HEK293 (cell line): ENCODE measurements at regions not wholly inside any gene's neighbourhood (a gene's known extent, or its start where the extent isn't known, plus 50 kb on each side); places are given as distances from the start of the nearest gene placed in this dataset.

Experiments
- CTCF ChIA-PET: fragments of 350-600 bp; formaldehyde crosslinking; extraction: SDS; loops from one replicate; lab custom pipeline; 2021; ENCODE audit warnings: antibody characterized with exemption; lab: Yijun Ruan, JAX
- POLR2A ChIA-PET: fragments of 300-600 bp; formaldehyde crosslinking; extraction: SDS; loops from one replicate; lab custom pipeline; 2020; ENCODE audit warnings: antibody characterized with exemption, inconsistent platforms; lab: Yijun Ruan, JAX
- H3K27ac ChIP-seq: fragments of 200-500 bp; sonication (Bioruptor generic); 2 replicates; pipeline ENCODE4 v1.5.1; 2014; ENCODE audit warnings: low read depth, low read length, control low read depth, inconsistent platforms; ENCODE audit errors: extremely low read depth
- H3K36me3 ChIP-seq, 2 experiments: fragments of 200-500 bp in 1 of 2; sonication (Bioruptor generic) in 1 of 2; 1 replicate in 1 of 2; 2 replicates in 1 of 2; pipeline ENCODE4 v1.5.1; 2014 to 2017; ENCODE audit warnings: inconsistent platforms in 2 of 2, low read length in 2 of 2; ENCODE audit not compliant: control insufficient read depth in 2 of 2, insufficient read depth in 1 of 2
- H3K4me1 ChIP-seq: fragments of 200-500 bp; sonication (Bioruptor generic); 2 replicates; pipeline ENCODE4 v1.5.1; 2014; ENCODE audit warnings: mild to moderate bottlenecking, low read length, inconsistent platforms; ENCODE audit not compliant: control insufficient read depth, insufficient read depth
- H3K4me3 ChIP-seq: 2 replicates; pipeline ENCODE4 v1.5.1; 2011; ENCODE audit warnings: low read depth, mild to moderate bottlenecking, control low read depth, low read length, moderate library complexity
- H3K9me3 ChIP-seq: fragments of 200-500 bp; sonication (Bioruptor generic); 2 replicates; pipeline ENCODE4 v1.5.1; 2014; ENCODE audit warnings: low read depth, low read length, inconsistent platforms; ENCODE audit not compliant: control insufficient read depth, insufficient read depth
- KLF10 ChIP-seq: fragments of 450-650 bp; IDR thresholded peaks from 2 replicates; pipeline ENCODE4 v1.5.1; 2018; ENCODE audit warnings: missing biosample characterization, mild to moderate bottlenecking, missing genetic modification characterization
- MZF1 ChIP-seq: fragments of 450-650 bp; formaldehyde crosslinking; IDR thresholded peaks from 2 replicates; pipeline ENCODE4 v1.5.1; 2017; ENCODE audit warnings: missing biosample characterization, missing genetic modification characterization, borderline replicate concordance
- PRDM10 ChIP-seq: fragments of 450-650 bp; formaldehyde crosslinking; IDR thresholded peaks from 2 replicates; pipeline ENCODE4 v1.5.1; 2016; ENCODE audit warnings: missing biosample characterization, missing genetic modification characterization
- PRDM4 ChIP-seq: fragments of 450-650 bp; formaldehyde crosslinking; IDR thresholded peaks from 2 replicates; pipeline ENCODE4 v1.5.1; 2017; ENCODE audit warnings: missing biosample characterization, missing genetic modification characterization
- SALL2 ChIP-seq: fragments of 450-650 bp; formaldehyde crosslinking; IDR thresholded peaks from 2 replicates; pipeline ENCODE4 v1.5.0; 2017; ENCODE audit warnings: missing biosample characterization, mild to moderate bottlenecking, missing genetic modification characterization, borderline replicate concordance
- WT1 ChIP-seq: fragments of 450-650 bp; formaldehyde crosslinking; IDR thresholded peaks from 2 replicates; pipeline ENCODE4 v1.5.1; 2016; ENCODE audit warnings: missing biosample characterization, missing genetic modification characterization
- ZBTB44 ChIP-seq: fragments of 450-650 bp; IDR thresholded peaks from 2 replicates; pipeline ENCODE4 v1.5.1; 2018; ENCODE audit warnings: missing biosample characterization, mild to moderate bottlenecking, missing genetic modification characterization
- ZBTB49 ChIP-seq: fragments of 450-650 bp; formaldehyde crosslinking; IDR thresholded peaks from 2 replicates; pipeline ENCODE4 v1.5.1; 2016; ENCODE audit warnings: missing biosample characterization, missing genetic modification characterization, low read depth
- ZBTB8A ChIP-seq: fragments of 450-650 bp; formaldehyde crosslinking; IDR thresholded peaks from 2 replicates; pipeline ENCODE4 v1.5.1; 2016; ENCODE audit warnings: missing biosample characterization, missing genetic modification characterization
- ZNF221 ChIP-seq: fragments of 450-650 bp; formaldehyde crosslinking; IDR thresholded peaks from 2 replicates; pipeline ENCODE4 v1.5.1; 2017; ENCODE audit warnings: missing biosample characterization, missing genetic modification characterization, borderline replicate concordance
- ZNF501 ChIP-seq: fragments of 450-650 bp; formaldehyde crosslinking; IDR thresholded peaks from 2 replicates; pipeline ENCODE4 v1.5.1; 2016; ENCODE audit warnings: missing biosample characterization, missing genetic modification characterization
- ZNF510 ChIP-seq: fragments of 450-650 bp; formaldehyde crosslinking; IDR thresholded peaks from 2 replicates; pipeline ENCODE4 v1.5.1; 2018; ENCODE audit warnings: mild to moderate bottlenecking, missing genetic modification characterization, missing biosample characterization; ENCODE audit not compliant: insufficient replicate concordance
- ZNF621 ChIP-seq: fragments of 450-650 bp; formaldehyde crosslinking; IDR thresholded peaks from 2 replicates; pipeline ENCODE4 v1.5.1; 2017; ENCODE audit warnings: missing biosample characterization, missing genetic modification characterization
- ZSCAN23 ChIP-seq: fragments of 450-650 bp; formaldehyde crosslinking; IDR thresholded peaks from 2 replicates; pipeline ENCODE4 v1.5.1; 2016; ENCODE audit warnings: missing biosample characterization, missing genetic modification characterization

GRCh38 chr12:14239350-14239934 is 126.0 kb upstream of the ATF7IP start:
- Histone ChIP-seq H3K36me3 (no peaks in the 10 kb centered on the region), H3K9me3 (no peaks in the 10 kb centered on the region), H3K4me1 (no peaks in the 10 kb centered on the region), H3K4me3 (no peak overlapping the region), H3K27ac (no peak overlapping the region)
- ChIA-PET CTCF (interaction anchor here (0.6 to 2.9 kb wide), 5 partner anchors 23 to 424 kb away, joined by 3 to 22 read pairs (median 4); no protein-coding TSS in a partner anchor), POLR2A (interaction anchor here (1.4 kb wide), 1 partner anchor 126 kb away, joined by 6 read pairs; the partner anchor contains the start of gene ATF7IP)
- TF ChIP-seq ZNF510 (no peak), ZBTB8A (tag by site-specific recombination) (no peak), ZBTB44 (tag by site-specific recombination) (no peak), MZF1 (tag by site-specific recombination) (no peak), WT1 (tag by site-specific recombination) (no peak), KLF10 (tag by site-specific recombination) (no peak), PRDM4 (tag by site-specific recombination) (no peak), ZNF501 (tag by site-specific recombination) (no peak), ZSCAN23 (tag by site-specific recombination) (no peak), SALL2 (no peak), ZNF221 (no peak), ZNF621 (no peak), ZBTB49 (tag by site-specific recombination) (no peak), PRDM10 (tag by site-specific recombination) (no peak)
